PC-9 (cell line): ENCODE measurements at regions not wholly inside any gene's neighbourhood (a gene's known extent, or its start where the extent isn't known, plus 50 kb on each side); places are given as distances from the start of the nearest gene placed in this dataset.

ENCODE experiments used
- BruUV-seq: library from RNA; stranded (reverse); fragments of 400-500 nt; replicated peaks from 2 replicates; lab custom pipeline; 2021; lab: Mats Ljungman, UMichigan
- CTCF ChIA-PET: fragments of 300-600 bp; sonication (Branson Sonifier 250); formaldehyde crosslinking; loops from one replicate; lab custom pipeline; 2022; ENCODE audit warnings: antibody characterized with exemption; lab: Charles Lee
- POLR2A ChIA-PET: fragments of 300-600 bp; sonication (Branson Sonifier 250); formaldehyde crosslinking; loops from one replicate; lab custom pipeline; 2022; ENCODE audit warnings: antibody characterized with exemption; ENCODE audit not compliant: unreplicated experiment; lab: Charles Lee
- DNase-seq, 2 experiments: peaks; one replicate each; pipeline versions ENCODE4 v3.0.0 to v3.0.0-alpha.2; 2015 to 2022; ENCODE audit warnings: mixed read lengths in 1 of 2
- H2AFZ ChIP-seq: fragments of 200-600 bp; sonication (generic); 2 replicates; pipeline ENCODE4 v1.8.1; 2017; ENCODE audit warnings: antibody characterized with exemption
- H3F3A ChIP-seq: fragments of 200-600 bp; sonication (generic); 2 replicates; pipeline ENCODE4 v1.8.1; 2017; ENCODE audit warnings: antibody characterized with exemption, mild to moderate bottlenecking, low read depth; ENCODE audit not compliant: insufficient read depth
- H3K27ac ChIP-seq: fragments of 200-600 bp; sonication (generic); 2 replicates; pipeline ENCODE4 v1.6.1; 2016; ENCODE audit warnings: mixed run types
- H3K27me3 ChIP-seq: fragments of 200-600 bp; sonication (generic); 2 replicates; pipeline ENCODE4 v1.6.1; 2016; ENCODE audit warnings: low read depth, mixed run types; ENCODE audit not compliant: insufficient read depth
- H3K36me3 ChIP-seq: fragments of 200-600 bp; sonication (generic); 2 replicates; pipeline ENCODE4 v1.6.1; 2016; ENCODE audit warnings: low read depth, mixed run types
- H3K4me1 ChIP-seq: fragments of 200-600 bp; sonication (generic); replicated peaks from 2 replicates; pipeline ENCODE4 v1.6.1; 2016; ENCODE audit warnings: mixed run types; ENCODE audit not compliant: insufficient read depth
- H3K4me2 ChIP-seq: fragments of 200-600 bp; sonication (generic); 2 replicates; pipeline ENCODE4 v1.6.1; 2017; ENCODE audit warnings: mixed run types
- H3K4me3 ChIP-seq: fragments of 200-600 bp; sonication (generic); 2 replicates; pipeline ENCODE4 v1.6.1; 2016; ENCODE audit warnings: mixed run types
- H3K79me2 ChIP-seq: fragments of 200-600 bp; sonication (generic); 2 replicates; pipeline ENCODE4 v1.6.1; 2017; ENCODE audit warnings: low read depth, mixed run types
- H3K9me2 ChIP-seq: fragments of 200-600 bp; sonication (generic); 2 replicates; pipeline ENCODE4 v1.8.1; 2017; ENCODE audit warnings: mild to moderate bottlenecking; ENCODE audit not compliant: insufficient read depth
- H3K9me3 ChIP-seq: fragments of 200-600 bp; sonication (generic); 2 replicates; pipeline ENCODE4 v1.8.1; 2016; ENCODE audit warnings: low read depth; ENCODE audit not compliant: insufficient read depth
- H4K20me1 ChIP-seq: fragments of 200-600 bp; sonication (generic); 2 replicates; pipeline ENCODE4 v1.8.1; 2017; ENCODE audit not compliant: insufficient read depth
- CTCF ChIP-seq: fragments of 200-600 bp; sonication (generic); conservative IDR thresholded peaks from 2 replicates; pipeline ENCODE4 v1.6.1; 2017; ENCODE audit warnings: mixed run types, antibody characterized with exemption, mild to moderate bottlenecking, moderate library complexity
- EZH2 ChIP-seq: fragments of 200-600 bp; sonication (generic); IDR thresholded peaks from 2 replicates; pipeline ENCODE4 v1.8.0; 2017; ENCODE audit warnings: antibody characterized with exemption, low read depth
- intact Hi-C: fragments of 100-400 bp; cut with micrococcal nuclease; formaldehyde crosslinking; loops from one replicate; pipeline ENCODE4 v1.10.0; 2022; ENCODE audit not compliant: unreplicated experiment

- no peaks in the 10 kb centered on the region for H3K36me3 ChIP-seq
- no peaks in the 10 kb centered on the region for H3K4me1 ChIP-seq
- no peak for DNase-seq
- no TSS peak for BruUV-seq
- peaks cover 7% of the 10 kb centered on the region for H3K27me3 ChIP-seq
- no peaks in the 10 kb centered on the region for H3K9me2 ChIP-seq
- no peak overlapping the region for H3K27ac ChIP-seq
- ChIA-PET CTCF (no interaction called here), POLR2A (no interaction called here)
- H3K4me2 ChIP-seq, result no peak overlapping the region
- no peaks in the 10 kb centered on the region for H4K20me1 ChIP-seq
- no peak overlapping the region for H2AFZ ChIP-seq
- H3K79me2 ChIP-seq, result no peaks in the 10 kb centered on the region
- TF ChIP-seq CTCF, result no peak
- no peak overlapping the region for H3K4me3 ChIP-seq
- H3F3A ChIP-seq, result no peaks in the 10 kb centered on the region
- H3K9me3 ChIP-seq, result no peaks in the 10 kb centered on the region
- intact Hi-C loops, result no loop called here
Observed at GRCh38 chr12:131192951-131193350, 239.2 kb downstream of the ADGRD1 start.

GRCh38 chr12:131194166-131194565, 240.5 kb downstream of the ADGRD1 start:
- Histone ChIP-seq H3K4me3 (no peak overlapping the region), H3K9me2 (no peaks in the 10 kb centered on the region), H3K4me2 (no peak overlapping the region), H3K27ac (no peak overlapping the region), H3K79me2 (no peaks in the 10 kb centered on the region), H2AFZ (no peak overlapping the region), H3K27me3 (peaks cover 7% of the 10 kb centered on the region), H3K9me3 (no peaks in the 10 kb centered on the region), H3K4me1 (no peaks in the 10 kb centered on the region), H4K20me1 (no peaks in the 10 kb centered on the region), H3K36me3 (no peaks in the 10 kb centered on the region), H3F3A (no peaks in the 10 kb centered on the region)
- no TSS peak for BruUV-seq
- intact Hi-C loops, result no loop called here
- no peak for DNase-seq
- ChIA-PET CTCF (no interaction called here), POLR2A (no interaction called here)
- TF ChIP-seq EZH2, result no peak
- TF ChIP-seq CTCF, result no peak

GRCh38 chr12:131195796-131196195, 242.1 kb downstream of the ADGRD1 start:
- H3K36me3 ChIP-seq, result no peaks in the 10 kb centered on the region
- H3K4me2 ChIP-seq, result no peak overlapping the region
- H4K20me1 ChIP-seq, result no peaks in the 10 kb centered on the region
- no peaks in the 10 kb centered on the region for H3K79me2 ChIP-seq
- H3K9me3 ChIP-seq, result no peaks in the 10 kb centered on the region
- no peak for DNase-seq
- H3F3A ChIP-seq, result no peaks in the 10 kb centered on the region
- peaks cover 7% of the 10 kb centered on the region for H3K27me3 ChIP-seq
- H3K27ac ChIP-seq, result no peak overlapping the region
- ChIA-PET POLR2A (no interaction called here), CTCF (no interaction called here)
- H3K9me2 ChIP-seq, result no peaks in the 10 kb centered on the region
- H3K4me1 ChIP-seq, result no peaks in the 10 kb centered on the region
- intact Hi-C loops, result no loop called here
- no peak overlapping the region for H3K4me3 ChIP-seq
- BruUV-seq, result no TSS peak
- no peak overlapping the region for H2AFZ ChIP-seq
- no peak for TF ChIP-seq EZH2
- TF ChIP-seq CTCF, result no peak
